Right lobe of liver (tissue), 4 donors: ENCODE measurements at regions not wholly inside any gene's neighbourhood (a gene's known extent, or its start where the extent isn't known, plus 50 kb on each side); places are given as distances from the start of the nearest gene placed in this dataset.

Experiments used
- CTCF ChIP-seq, 4 donors: fragments of 200-600 bp in 3 of 4; fragments of 450-650 bp in 1 of 4; IDR thresholded peaks; one replicate each; pipeline versions ENCODE4 v1.5.1 to v1.8.0; 2016 to 2022; ENCODE audit warnings: antibody characterized with exemption in 4 of 4, mild to moderate bottlenecking in 2 of 4
- POLR2A ChIP-seq: fragments of 450-650 bp; IDR thresholded peaks from one replicate; pipeline ENCODE4 v1.6.1; 2017; ENCODE audit warnings: antibody characterized with exemption, mild to moderate bottlenecking
- donor health status: DM: no; HTN: no; CAD: no.
- donor health status: DM: no; HTN: no; CAD: no.
- donor health status: DM: no; HTN: yes; CAD: no.

GRCh38 chr7:33790746-33791145 lies 114.6 kb upstream of the BMPER start:
- TF ChIP-seq CTCF (IDR thresholded peaks at IDR 0.05) (no peak), POLR2A (no peak)
